ENCODE measurements at regions not wholly inside any gene's neighbourhood (a gene's known extent, or its start where the extent isn't known, plus 50 kb on each side); places are given as distances from the start of the nearest gene placed in this dataset.

DNA sequence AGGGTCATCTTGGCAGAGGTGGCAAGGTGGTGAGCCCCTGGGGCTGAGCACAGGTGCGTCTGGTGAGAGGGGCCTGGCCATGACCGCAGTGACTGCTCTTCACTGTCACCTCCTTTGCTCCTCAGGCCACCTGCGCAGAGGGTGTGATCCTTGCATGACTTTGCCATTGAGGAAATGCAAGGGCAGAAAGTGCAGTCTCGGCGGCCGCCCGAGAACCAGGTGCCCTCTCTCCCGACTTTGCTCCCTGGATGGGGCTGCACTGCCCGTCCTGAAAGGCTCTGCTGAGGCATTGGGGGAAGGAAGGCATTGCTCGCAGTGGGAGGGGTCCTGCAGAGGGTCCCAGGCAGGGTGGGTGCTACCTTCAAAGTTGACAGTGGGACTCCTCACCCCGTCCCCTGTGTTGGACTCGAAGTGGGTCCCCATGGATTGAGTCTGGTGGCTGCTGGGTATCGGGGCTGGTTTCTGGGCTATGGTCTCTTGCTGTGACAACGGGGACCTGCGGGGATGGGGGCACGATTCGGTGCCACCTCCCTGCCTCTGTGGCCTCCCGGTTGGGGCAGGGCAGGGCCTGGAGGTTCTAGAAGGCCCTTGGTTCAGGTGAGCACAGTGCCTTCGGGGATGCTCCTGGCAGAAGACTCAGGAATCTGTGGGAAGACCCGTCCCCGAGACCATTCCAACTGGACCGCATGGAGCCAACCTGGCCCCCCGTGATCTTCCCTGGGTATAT lies 1239.4 kb downstream of the BRD1 start:
- no peak for TF ChIP-seq SNAI2 (CRISPR knock-in tag; IDR thresholded peaks at IDR 0.05)
- no peak for TF ChIP-seq RARB (CRISPR knock-in tag; IDR thresholded peaks at IDR 0.05)
- no peak for TF ChIP-seq ZFP3 (CRISPR knock-in tag; IDR thresholded peaks at IDR 0.05)
- TF ChIP-seq, protein P1, sequence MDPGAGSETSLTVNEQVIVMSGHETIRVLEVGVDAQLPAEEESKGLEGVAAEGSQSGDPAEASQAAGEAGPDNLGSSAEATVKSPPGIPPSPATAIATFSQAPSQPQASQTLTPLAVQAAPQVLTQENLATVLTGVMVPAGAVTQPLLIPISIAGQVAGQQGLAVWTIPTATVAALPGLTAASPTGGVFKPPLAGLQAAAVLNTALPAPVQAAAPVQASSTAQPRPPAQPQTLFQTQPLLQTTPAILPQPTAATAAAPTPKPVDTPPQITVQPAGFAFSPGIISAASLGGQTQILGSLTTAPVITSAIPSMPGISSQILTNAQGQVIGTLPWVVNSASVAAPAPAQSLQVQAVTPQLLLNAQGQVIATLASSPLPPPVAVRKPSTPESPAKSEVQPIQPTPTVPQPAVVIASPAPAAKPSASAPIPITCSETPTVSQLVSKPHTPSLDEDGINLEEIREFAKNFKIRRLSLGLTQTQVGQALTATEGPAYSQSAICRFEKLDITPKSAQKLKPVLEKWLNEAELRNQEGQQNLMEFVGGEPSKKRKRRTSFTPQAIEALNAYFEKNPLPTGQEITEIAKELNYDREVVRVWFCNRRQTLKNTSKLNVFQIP (CRISPR knock-in tag; IDR thresholded peaks at IDR 0.05; ENCODE audit: borderline replicate concordance, low read depth), result no peak
- TF ChIP-seq ZNF565 (CRISPR knock-in tag; conservative IDR thresholded peaks at IDR 0.05; ENCODE audit: low read depth), result no peak
- no peak for TF ChIP-seq TOX (CRISPR knock-in tag; IDR thresholded peaks at IDR 0.05; ENCODE audit: borderline replicate concordance)
- no peak for TF ChIP-seq GLIS3 (CRISPR knock-in tag; IDR thresholded peaks at IDR 0.05)
- no peak for TF ChIP-seq ISL1 (CRISPR knock-in tag; IDR thresholded peaks at IDR 0.05)
- TF ChIP-seq BACH2 (CRISPR knock-in tag; IDR thresholded peaks at IDR 0.05; ENCODE audit: borderline replicate concordance), result no peak

All from SK-N-SH treated with all-trans-retinoic acid at 6 μM for 48 hours (cell line).